ENCODE measurements at regions not wholly inside any gene's neighbourhood (a gene's known extent, or its start where the extent isn't known, plus 50 kb on each side); places are given as distances from the start of the nearest gene placed in this dataset.
"Not testable (repeated sequence)": the region's sequence is repeated elsewhere in the genome, so short reads cannot be mapped to it uniquely, and the experiment has no call there.

- no peak for DNase-seq
These were observed 1496.5 kb downstream of the FAM181B start for GRCh38 chr11:81237139-81237538.

- not testable (repeated sequence) for DNase-seq
These were observed 1506.3 kb downstream of the FAM181B start for GRCh38 chr11:81227409-81227808.

GRCh38 chr11:81224396-81224795, 1509.3 kb downstream of the FAM181B start:
- no peak for DNase-seq

- DNase-seq, result no peak
These were observed 1511.2 kb downstream of the FAM181B start for GRCh38 chr11:81222491-81222890.

DNA sequence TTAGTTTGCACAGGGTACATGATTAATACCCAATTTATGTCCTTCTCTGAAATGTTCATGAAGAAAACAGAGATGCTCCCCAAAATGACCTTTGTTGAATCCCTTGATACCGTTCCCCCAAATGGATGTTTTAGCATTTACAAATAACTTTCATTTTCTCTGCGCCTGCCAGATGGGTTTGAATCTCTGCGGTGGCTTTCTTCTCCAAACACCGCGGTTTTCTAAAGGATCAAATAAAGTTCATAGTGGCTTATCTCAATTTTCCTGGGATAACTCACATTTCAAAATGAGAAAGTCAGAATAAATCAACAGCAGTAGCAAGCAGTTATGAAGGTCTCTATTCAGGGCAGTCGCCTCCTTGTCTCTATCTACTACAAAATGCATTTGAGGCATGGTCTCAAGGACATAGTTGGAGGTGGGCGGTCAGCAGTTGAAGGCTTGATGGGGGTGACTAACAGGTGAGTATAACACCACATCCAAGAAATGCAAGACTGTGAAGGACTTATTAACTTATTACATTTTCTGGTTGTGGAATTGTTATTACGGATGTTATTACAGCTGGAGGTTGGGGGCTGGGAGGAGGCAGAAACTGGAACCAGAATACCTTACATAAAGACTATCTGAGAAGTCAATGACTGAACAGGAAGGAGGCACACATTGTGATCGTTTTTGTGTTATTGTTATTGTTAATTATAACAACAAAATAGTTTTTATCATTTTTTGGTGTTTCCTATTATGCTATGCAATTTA, 1513.3 kb downstream of the FAM181B start:
- DNase-seq, result no peak

DNA sequence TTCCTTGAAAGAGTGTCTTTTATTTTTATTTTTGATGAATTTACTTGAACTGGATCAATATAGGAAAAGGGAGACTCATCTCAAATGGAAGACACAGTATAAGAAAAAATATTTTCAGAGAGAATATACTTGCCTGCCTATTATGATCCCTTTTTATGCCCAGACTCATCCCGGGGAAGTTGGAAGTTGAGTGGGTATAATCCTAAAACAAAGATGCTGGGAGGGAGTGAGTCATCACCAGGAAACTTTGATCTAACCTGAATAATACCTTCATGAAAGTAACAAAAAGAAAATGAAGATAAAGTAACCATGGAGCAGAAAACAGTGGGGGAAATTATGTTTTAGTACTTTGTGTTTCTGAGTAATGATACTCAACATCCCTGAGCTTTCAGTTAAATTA, 1514.0 kb downstream of the FAM181B start:
- no peak for DNase-seq

- DNase-seq, result no peak
These were observed 1515.2 kb downstream of the FAM181B start for GRCh38 chr11:81218440-81218839.

DNA sequence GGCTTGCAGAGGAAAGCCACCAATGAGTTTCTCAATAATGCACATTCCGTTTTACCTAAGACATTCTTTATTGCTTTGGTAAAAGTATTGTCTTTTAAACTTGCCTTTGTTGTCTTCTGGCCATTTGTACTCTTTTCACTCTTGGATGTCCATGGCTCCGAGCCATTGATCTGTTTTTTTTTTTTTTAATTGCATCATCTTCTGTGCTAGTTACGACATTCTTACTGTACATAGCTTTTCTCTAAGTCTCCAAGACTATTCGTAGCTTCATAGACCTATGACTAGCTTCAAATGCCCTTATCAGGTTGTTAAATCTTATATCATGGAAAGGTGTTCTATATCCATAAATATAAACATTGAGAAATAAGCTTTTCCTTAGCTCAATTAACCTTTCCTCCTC, 1522.6 kb downstream of the FAM181B start:
- DNase-seq, result no peak

GRCh38 chr11:81207421-81208054, 1526.1 kb downstream of the FAM181B start:
- peak; percentile 8 for DNase-seq

DNA sequence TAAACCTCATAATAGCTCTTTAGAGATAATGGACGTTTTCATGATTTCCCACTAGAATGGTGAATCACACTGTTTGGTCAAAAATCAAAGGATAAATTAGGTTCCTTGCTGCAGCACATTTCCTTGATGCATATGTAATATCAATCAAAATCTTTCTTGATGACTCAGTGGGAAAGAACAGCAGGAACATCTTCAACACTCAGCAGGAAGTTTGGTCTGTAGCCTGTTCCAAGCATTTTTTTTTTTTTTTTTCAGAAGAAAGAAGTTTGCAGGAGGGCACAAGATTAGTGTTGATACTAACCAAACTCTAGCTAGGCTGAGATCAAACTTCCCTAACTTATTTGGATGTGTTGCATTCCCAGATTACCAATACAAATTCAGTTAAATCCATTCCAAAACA, 1529.8 kb downstream of the FAM181B start:
- DNase-seq, result no peak

- no peak for DNase-seq
These were observed 1536.3 kb downstream of the FAM181B start for GRCh38 chr11:81197396-81197795.

- no peak for DNase-seq
These were observed 1541.1 kb downstream of the FAM181B start for GRCh38 chr11:81192516-81192915.

DNA sequence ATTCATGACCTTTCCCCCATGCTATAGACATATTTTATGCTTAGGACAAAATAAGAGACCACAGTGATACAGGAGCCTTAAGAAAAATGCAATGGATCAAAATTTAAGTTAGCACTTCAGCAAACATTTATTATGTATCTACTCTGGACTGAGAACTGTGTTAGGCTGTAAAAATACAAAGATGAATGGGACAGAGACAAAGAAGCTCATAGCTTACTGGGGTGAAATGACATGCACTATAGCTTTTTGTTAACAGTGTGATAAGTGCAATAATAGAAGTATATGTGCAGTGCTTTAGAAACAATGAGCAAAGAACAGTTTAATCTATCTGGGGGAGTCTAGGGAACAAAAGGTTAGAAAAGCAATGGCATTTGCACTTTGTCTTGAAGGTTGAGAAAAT, 1543.1 kb downstream of the FAM181B start:
- no peak for DNase-seq

- DNase-seq, result not testable (repeated sequence)
These were observed 1546.6 kb downstream of the FAM181B start for GRCh38 chr11:81187033-81187432.

- DNase-seq, result no peak
These were observed 1558.9 kb downstream of the FAM181B start for GRCh38 chr11:81174646-81175330.

DNA sequence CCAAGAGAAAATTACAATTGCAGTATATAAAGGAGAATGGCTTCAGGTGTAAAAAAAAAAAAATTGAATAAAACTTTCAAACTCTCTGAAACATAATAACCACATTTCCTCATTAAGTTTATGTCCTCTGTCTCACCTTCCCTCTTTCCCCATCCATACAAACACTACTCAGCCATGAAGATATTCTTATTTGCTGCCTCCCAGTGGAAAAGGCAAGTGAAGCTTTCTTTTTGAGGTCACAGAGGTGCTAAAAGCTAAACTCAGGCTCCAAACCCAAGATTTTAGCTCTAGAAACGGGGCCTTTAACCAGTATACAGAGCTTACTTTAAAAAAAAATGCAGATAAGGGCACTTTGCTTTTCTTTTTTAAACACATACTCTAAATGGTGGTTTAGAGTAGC, 1568.5 kb downstream of the FAM181B start:
- no peak for DNase-seq

DNA sequence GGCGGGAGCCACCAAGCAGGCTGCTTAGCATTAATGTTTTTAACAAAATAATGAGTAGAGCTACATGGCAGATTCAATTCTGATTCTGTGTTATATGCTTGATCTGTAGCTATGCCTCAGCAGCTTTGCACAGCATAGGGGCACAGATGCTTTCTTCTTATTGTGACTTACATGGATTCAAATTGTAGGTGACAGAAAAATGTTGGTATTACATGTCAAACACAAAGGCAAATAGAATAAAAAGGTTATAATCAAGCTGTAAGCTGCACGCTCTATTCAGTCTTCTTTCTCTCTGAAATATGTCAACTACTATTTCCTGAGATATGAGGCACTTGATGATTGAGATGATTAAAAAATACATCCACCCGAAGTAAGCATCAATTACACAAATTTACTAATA, 1573.8 kb downstream of the FAM181B start:
- no peak for DNase-seq

DNA sequence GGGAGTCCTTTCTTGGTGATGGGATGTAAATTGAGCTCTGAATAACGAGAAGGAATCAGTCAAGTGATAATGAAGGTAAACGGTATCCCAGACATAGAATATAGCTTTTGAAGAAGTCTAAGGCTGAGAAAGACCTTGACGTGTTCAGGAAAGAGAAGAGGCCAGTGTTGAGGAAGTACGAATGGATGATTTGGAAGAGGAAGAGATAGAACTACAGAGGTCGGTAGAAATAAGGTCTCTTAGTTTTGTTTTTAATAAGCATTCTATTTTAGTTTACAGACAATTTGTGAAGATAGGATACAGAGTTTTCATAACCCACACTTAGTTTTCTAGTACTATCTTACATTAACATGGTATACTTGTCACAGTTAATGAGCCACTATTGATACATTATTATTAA, 1598.1 kb downstream of the FAM181B start:
- DNase-seq, result no peak

- DNase-seq, result no peak
These were observed 1604.0 kb downstream of the FAM181B start for GRCh38 chr11:81129618-81130017.

DNA sequence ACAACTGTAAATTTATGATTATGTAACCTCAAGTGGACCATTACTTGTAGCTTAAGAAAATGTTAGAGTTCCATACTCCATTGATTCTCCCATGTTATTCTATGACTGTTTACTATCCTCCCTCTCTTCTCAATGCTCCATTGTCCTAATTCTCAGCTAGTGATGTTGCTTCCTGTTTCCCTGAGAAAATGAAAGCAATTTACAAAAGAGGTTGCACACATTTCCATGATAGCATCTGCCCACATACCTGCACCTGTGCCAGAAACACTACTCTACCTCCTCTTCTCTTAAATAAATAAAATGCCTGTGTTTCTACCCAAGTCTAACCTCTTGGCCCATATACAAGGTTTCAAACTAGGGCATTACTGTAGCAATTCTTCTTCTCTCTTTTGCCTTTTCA, 1620.9 kb downstream of the FAM181B start:
- DNase-seq, result no peak

DNA sequence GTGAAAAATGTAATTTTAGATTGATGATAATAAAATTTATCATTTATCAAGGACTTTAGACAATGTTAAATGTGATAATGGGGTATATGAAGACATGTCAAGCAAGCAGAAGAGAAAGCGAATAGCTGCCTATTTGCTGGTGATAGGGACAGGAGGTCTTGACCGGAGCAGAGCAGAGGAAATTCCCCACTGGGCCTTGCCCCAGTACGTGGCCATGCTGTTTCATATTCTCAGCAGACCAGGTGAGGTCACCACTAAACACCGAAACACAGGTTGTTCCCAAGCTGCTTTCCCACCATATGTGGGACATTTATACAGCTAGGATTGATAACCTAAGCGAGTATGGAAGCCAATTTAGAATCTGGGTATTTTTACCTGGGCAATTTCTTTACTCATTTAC, 1629.6 kb downstream of the FAM181B start:
- DNase-seq, result no peak

DNA sequence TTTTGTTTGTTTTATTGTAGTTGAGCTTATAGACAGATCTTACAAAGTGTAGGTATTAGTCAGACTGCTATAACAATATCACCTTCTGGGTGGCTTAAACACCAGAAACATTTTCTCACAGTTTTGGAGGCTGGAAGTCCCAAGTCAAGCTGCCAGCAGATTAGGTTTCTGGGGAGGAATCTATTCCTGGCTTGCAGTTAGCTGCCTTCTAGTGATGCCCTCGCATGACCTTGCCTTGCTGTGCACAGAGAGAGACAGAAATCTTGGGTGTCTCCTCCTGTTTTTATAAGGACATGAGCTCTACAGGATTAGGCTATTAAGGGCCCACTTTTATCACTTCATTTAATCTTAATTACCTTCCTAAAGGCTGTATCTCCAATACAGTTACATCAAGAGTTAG, 1635.2 kb downstream of the FAM181B start:
- DNase-seq, result no peak

DNA sequence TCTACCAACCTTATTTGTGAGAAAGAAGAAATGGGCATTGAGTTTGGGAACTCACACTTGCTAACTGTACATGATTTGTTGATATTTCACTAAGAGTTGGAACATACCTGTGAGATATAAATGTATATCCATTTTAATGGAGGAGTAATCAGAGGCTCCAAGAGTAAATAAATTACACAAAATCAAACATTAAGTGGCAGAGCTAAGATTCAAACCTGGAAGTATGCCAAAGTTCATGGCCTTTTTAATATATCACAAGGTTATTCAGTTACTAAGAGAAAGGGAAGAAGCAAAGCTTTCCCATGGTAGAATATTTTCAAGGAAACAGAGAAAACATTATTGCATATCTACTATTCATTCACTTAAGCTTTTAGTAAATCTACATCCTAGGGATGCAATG, 1641.1 kb downstream of the FAM181B start:
- DNase-seq, result no peak

DNA sequence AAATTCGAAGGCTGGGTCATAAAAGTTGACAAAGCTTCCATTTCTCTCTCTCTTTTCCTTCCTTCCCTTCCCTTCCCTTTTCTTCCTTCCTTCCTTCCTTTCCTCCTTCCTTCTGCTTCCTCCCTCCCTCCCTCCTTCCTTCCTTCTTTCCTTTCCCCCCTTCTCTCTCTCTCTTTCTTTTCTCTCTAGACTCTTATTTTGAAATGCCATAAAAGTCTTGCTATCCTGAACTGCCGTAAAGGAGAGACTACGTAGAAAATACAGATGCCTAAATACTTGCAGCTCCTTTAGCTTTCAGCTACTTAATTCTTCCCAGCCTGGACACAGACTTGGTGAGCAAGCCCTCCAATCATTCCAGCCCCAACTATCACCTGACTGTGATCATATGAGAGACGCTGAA, 1644.4 kb downstream of the FAM181B start:
- no peak for DNase-seq

All from activated gamma-delta T cell (primary cell).